ENCODE measurements at regions not wholly inside any gene's neighbourhood (a gene's known extent, or its start where the extent isn't known, plus 50 kb on each side); places are given as distances from the start of the nearest gene placed in this dataset.

GRCh38 chr7:10022957-10023356 is 950.7 kb upstream of the PHF14 start:
- Histone ChIP-seq H3K27me3 (ENCODE audit: control insufficient read depth in 3 of 3, insufficient read depth in 3 of 3, low read length in 2 of 3) (no peaks in the 10 kb centered on the region), H3K27ac (ENCODE audit: low read depth in 1 of 2, low read length in 1 of 2) (no peak overlapping the region), H3K4me1 (ENCODE audit: control insufficient read depth in 5 of 5, insufficient read depth in 5 of 5, low read length in 5 of 5) (no peaks in the 10 kb centered on the region), H3K9me3 (ENCODE audit: control insufficient read depth in 4 of 4, insufficient read depth in 3 of 4, low read length in 3 of 4) (no peaks in the 10 kb centered on the region), H3K36me3 (ENCODE audit: control insufficient read depth in 4 of 4, insufficient read depth in 4 of 4, low read length in 4 of 4) (no peaks in the 10 kb centered on the region), H3K9ac (ENCODE audit: insufficient read depth in 1 of 2, low read length in 2 of 2) (no peak overlapping the region), H3K4me3 (no peak overlapping the region)
- DNase-seq (peak in 2 of 3 donors; percentile 22 to 49), ATAC-seq (ENCODE audit: insufficient read depth, low FRiP score) (no peak)
- TF ChIP-seq, protein P1, sequence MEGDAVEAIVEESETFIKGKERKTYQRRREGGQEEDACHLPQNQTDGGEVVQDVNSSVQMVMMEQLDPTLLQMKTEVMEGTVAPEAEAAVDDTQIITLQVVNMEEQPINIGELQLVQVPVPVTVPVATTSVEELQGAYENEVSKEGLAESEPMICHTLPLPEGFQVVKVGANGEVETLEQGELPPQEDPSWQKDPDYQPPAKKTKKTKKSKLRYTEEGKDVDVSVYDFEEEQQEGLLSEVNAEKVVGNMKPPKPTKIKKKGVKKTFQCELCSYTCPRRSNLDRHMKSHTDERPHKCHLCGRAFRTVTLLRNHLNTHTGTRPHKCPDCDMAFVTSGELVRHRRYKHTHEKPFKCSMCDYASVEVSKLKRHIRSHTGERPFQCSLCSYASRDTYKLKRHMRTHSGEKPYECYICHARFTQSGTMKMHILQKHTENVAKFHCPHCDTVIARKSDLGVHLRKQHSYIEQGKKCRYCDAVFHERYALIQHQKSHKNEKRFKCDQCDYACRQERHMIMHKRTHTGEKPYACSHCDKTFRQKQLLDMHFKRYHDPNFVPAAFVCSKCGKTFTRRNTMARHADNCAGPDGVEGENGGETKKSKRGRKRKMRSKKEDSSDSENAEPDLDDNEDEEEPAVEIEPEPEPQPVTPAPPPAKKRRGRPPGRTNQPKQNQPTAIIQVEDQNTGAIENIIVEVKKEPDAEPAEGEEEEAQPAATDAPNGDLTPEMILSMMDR (IDR thresholded peaks at IDR 0.05; ENCODE audit: control extremely low read depth, extremely low read depth), result no peak
- 29 to 69% methylated on average over 2 of the region's 2 CpGs for WGBS, 2 donors

GRCh38 chr7:10034843-10035556 is 938.7 kb upstream of the PHF14 start:
- Histone ChIP-seq H3K4me3 (no peak overlapping the region), H3K36me3 (ENCODE audit: control insufficient read depth in 4 of 4, insufficient read depth in 4 of 4, low read length in 4 of 4) (no peaks in the 10 kb centered on the region), H3K27me3 (ENCODE audit: control insufficient read depth in 3 of 3, insufficient read depth in 3 of 3, low read length in 2 of 3) (no peaks in the 10 kb centered on the region), H3K27ac (ENCODE audit: low read depth in 1 of 2, low read length in 1 of 2) (no peak overlapping the region), H3K9ac (ENCODE audit: insufficient read depth in 1 of 2, low read length in 2 of 2) (no peak overlapping the region), H3K4me1 (ENCODE audit: control insufficient read depth in 5 of 5, insufficient read depth in 5 of 5, low read length in 5 of 5) (no peaks in the 10 kb centered on the region), H3K9me3 (ENCODE audit: control insufficient read depth in 4 of 4, insufficient read depth in 3 of 4, low read length in 3 of 4) (no peaks in the 10 kb centered on the region)
- WGBS, 2 donors, result 61 to 72% methylated on average over 5 of the region's 5 CpGs
- DNase-seq (no peak), ATAC-seq (ENCODE audit: insufficient read depth, low FRiP score) (no peak)
- TF ChIP-seq, protein P1 (IDR thresholded peaks at IDR 0.05; ENCODE audit: control extremely low read depth, extremely low read depth), result no peak

- no peak overlapping the region for H3K27ac ChIP-seq (ENCODE audit: low read depth in 1 of 2, low read length in 1 of 2)
- no peak for DNase-seq
- ATAC-seq (ENCODE audit: insufficient read depth, low FRiP score), result no peak
- TF ChIP-seq, protein P1 (IDR thresholded peaks at IDR 0.05; ENCODE audit: control extremely low read depth, extremely low read depth), result no peak
- no peaks in the 10 kb centered on the region for H3K4me1 ChIP-seq (ENCODE audit: control insufficient read depth in 5 of 5, insufficient read depth in 5 of 5, low read length in 5 of 5)
- no peak overlapping the region for H3K9ac ChIP-seq (ENCODE audit: insufficient read depth in 1 of 2, low read length in 2 of 2)
- no peaks in the 10 kb centered on the region for H3K9me3 ChIP-seq (ENCODE audit: control insufficient read depth in 4 of 4, insufficient read depth in 3 of 4, low read length in 3 of 4)
- no peaks in the 10 kb centered on the region for H3K36me3 ChIP-seq (ENCODE audit: control insufficient read depth in 4 of 4, insufficient read depth in 4 of 4, low read length in 4 of 4)
- no peak overlapping the region for H3K4me3 ChIP-seq
- H3K27me3 ChIP-seq (ENCODE audit: control insufficient read depth in 3 of 3, insufficient read depth in 3 of 3, low read length in 2 of 3), result no peaks in the 10 kb centered on the region
- WGBS, 2 donors, result 81 to 88% methylated on average over 2 of the region's 2 CpGs
These were observed 937.0 kb upstream of the PHF14 start for GRCh38 chr7:10036693-10037092.

GRCh38 chr7:10038351-10038750 is 935.3 kb upstream of the PHF14 start:
- ATAC-seq (ENCODE audit: insufficient read depth, low FRiP score), result no peak
- TF ChIP-seq, protein P1 (IDR thresholded peaks at IDR 0.05; ENCODE audit: control extremely low read depth, extremely low read depth), result no peak
- no peak overlapping the region for H3K27ac ChIP-seq (ENCODE audit: low read depth in 1 of 2, low read length in 1 of 2)
- no peak for DNase-seq
- 77% methylated on average over 1 of the region's 1 CpG for WGBS, 2 donors
- no peaks in the 10 kb centered on the region for H3K4me1 ChIP-seq (ENCODE audit: control insufficient read depth in 5 of 5, insufficient read depth in 5 of 5, low read length in 5 of 5)
- no peak overlapping the region for H3K4me3 ChIP-seq
- no peak overlapping the region for H3K9ac ChIP-seq (ENCODE audit: insufficient read depth in 1 of 2, low read length in 2 of 2)
- no peaks in the 10 kb centered on the region for H3K27me3 ChIP-seq (ENCODE audit: control insufficient read depth in 3 of 3, insufficient read depth in 3 of 3, low read length in 2 of 3)
- H3K36me3 ChIP-seq (ENCODE audit: control insufficient read depth in 4 of 4, insufficient read depth in 4 of 4, low read length in 4 of 4), result no peaks in the 10 kb centered on the region
- no peaks in the 10 kb centered on the region for H3K9me3 ChIP-seq (ENCODE audit: control insufficient read depth in 4 of 4, insufficient read depth in 3 of 4, low read length in 3 of 4)
